ENCODE measurements at regions not wholly inside any gene's neighbourhood (a gene's known extent, or its start where the extent isn't known, plus 50 kb on each side); places are given as distances from the start of the nearest gene placed in this dataset.

DNA sequence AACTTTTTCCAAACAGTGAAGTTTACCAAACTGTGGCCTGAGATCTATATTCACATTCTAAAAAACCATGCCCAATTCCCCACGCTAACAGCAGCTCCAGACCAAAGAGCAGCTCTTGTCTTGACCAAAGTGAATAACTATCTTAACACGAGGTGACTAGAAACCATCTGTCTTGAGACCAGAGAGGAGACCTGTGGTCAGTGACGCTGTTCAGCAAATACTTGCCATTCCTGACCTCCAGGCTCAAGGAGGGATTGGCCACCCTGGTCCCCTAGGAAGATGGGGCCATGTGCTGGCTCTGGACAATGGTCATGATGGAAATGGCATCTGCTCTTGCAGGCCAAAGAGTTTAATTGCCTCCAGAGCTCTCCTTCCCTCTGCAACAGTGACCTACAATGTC is 104.4 kb upstream of the CD93 start:
- DNase-seq (ENCODE audit: low spot score) (no peak), ATAC-seq (no peak)
- H3K9me3 Mint-ChIP-seq: no peaks in the 10 kb centered on the region
- H3K4me1 Mint-ChIP-seq (ENCODE audit: low read depth in 2 of 2): no peaks in the 10 kb centered on the region
- H3K27me3 Mint-ChIP-seq: peaks cover 0 to 4% of the 10 kb centered on the region in 2 donors
- H3K36me3 Mint-ChIP-seq: no peaks in the 10 kb centered on the region
- H3K4me3 Mint-ChIP-seq: no peak overlapping the region
- H3K27ac Mint-ChIP-seq: no peak overlapping the region

- Mint-ChIP-seq H3K27me3 (peaks cover 1 to 4% of the 10 kb centered on the region in 2 donors), H3K36me3 (no peaks in the 10 kb centered on the region), H3K4me1 (ENCODE audit: low read depth in 2 of 2) (no peaks in the 10 kb centered on the region), H3K9me3 (no peaks in the 10 kb centered on the region), H3K4me3 (no peak overlapping the region), H3K27ac (no peak overlapping the region)
- ATAC-seq: no peak
- no peak for DNase-seq (ENCODE audit: low spot score)
Observed at GRCh38 chr20:23189854-23190253, 103.7 kb upstream of the CD93 start.

DNA sequence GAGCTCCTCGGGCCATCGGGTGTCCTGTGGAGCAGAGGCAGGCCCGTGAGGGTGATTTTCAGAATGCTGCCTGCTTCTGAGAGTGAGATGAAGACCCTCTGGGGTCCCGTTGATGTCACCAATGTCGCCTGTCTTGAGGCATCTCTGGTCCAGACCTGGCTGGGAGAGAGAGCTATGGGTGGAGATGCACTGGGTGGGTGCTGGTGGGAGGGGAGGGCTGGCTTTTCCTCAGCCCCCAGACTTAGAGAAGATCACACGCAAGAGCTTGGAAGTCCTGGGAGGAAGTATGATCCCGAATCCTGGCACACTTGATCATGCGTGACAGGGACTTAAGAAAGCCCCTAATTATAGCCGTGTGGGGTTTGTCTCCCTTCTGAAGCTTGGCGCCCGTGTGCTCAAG is 103.2 kb upstream of the CD93 start:
- no peak for ATAC-seq
- H3K4me1 Mint-ChIP-seq (ENCODE audit: low read depth in 2 of 2): no peaks in the 10 kb centered on the region
- H3K4me3 Mint-ChIP-seq: no peak overlapping the region

DNA sequence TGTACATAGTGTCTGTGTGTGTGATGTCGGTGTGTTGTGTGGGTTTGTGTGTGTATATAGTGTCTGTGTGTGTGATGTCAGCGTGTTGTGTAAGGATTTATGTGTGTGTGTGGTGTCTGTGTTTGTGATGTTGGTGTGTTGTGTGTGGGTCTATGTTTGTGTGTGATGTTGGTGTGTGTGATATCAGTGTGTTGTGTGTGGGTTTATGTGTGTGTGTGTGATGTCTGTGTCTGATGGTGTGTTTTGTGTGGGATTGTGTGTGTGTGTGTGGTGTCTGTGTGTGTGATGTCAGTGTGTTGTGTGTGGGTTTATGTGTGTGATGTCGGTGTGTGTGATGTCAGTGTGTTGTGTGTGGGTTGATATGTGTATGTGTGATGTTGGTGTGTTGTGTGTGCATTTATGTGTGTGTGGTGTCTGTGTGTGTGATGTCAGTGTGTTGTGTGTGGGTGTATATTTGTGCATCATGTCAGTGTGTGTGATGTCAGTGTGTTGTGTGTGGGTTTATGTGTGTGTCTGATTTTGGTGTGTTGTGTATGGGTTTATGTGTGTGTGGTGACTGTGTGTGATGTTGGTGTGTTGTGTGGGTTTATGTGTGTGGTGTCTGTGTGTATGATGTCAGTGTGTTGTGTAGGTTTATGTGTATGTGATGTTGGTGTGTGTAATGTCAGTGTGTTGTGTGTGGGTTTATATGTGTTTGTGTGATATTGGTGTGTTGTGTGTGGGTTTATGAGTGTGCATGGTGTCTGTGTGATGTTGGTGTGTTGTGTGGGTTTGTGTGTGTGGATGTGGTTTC is 102.4 kb upstream of the CD93 start:
- Mint-ChIP-seq H3K4me3 (no peak overlapping the region), H3K9me3 (no peaks in the 10 kb centered on the region), H3K27me3 (peaks cover 2 to 12% of the 10 kb centered on the region in 2 donors), H3K36me3 (no peaks in the 10 kb centered on the region), H3K4me1 (ENCODE audit: low read depth in 2 of 2) (no peaks in the 10 kb centered on the region), H3K27ac (no peak overlapping the region)
- DNase-seq (ENCODE audit: low spot score) (no peak), ATAC-seq (no peak)

More for the DNA sequence above, 103.2 kb upstream of the CD93 start:
- no peak for DNase-seq (ENCODE audit: low spot score)
- H3K9me3 Mint-ChIP-seq: no peaks in the 10 kb centered on the region
- H3K27ac Mint-ChIP-seq: no peak overlapping the region
- peaks cover 4 to 6% of the 10 kb centered on the region in 2 donors for H3K27me3 Mint-ChIP-seq
- no peaks in the 10 kb centered on the region for H3K36me3 Mint-ChIP-seq

DNA sequence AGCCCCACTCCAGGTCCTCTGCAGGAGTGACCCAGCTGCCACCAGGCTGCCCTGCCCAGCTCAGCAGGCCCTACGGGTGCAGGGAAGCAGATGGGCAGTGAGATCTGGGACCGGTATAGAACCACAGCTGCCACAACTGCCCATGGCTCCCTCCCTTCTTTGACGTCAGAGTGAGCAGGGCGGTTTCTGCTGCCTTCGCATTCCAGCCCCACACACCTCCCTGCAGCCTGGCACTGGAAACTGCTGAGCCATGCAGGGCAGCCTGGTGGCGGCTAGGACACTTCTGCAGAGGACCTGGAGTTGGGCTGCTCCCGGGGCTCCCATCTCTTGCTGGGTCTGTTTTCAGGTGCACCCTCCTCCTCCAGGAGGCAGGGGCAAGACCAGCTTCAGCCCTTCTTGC is 101.6 kb upstream of the CD93 start:
- Mint-ChIP-seq H3K4me3 (no peak overlapping the region), H3K27ac (no peak overlapping the region), H3K27me3 (peaks cover 7 to 17% of the 10 kb centered on the region in 2 donors), H3K4me1 (ENCODE audit: low read depth in 2 of 2) (no peaks in the 10 kb centered on the region), H3K36me3 (no peaks in the 10 kb centered on the region), H3K9me3 (no peaks in the 10 kb centered on the region)
- ATAC-seq (peak in 1 of 2 donors; percentile 27), DNase-seq (ENCODE audit: low spot score) (no peak)

DNA sequence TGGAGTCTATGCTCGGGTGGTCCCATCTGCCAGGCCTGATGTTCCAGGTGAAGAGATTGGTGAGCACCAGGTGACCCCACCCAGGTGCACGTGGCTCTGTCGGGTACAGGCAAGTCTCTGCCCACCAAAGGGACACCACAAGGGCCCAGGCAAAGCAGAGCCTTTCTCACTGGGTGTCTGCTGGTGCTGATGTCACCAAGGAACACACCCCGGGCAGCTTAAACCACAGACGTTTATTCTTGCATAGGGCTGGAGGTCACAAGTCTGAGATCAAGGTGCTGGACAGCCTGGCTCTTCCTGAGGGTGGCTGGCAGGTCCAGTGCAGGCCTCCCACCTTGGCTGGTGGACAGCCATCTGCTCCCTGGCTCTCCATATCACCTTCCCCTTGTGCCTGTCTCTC is 100.7 kb upstream of the CD93 start:
- Mint-ChIP-seq H3K4me1 (ENCODE audit: low read depth in 2 of 2) (no peaks in the 10 kb centered on the region), H3K27ac (no peak overlapping the region), H3K36me3 (no peaks in the 10 kb centered on the region), H3K27me3 (peaks cover 7 to 17% of the 10 kb centered on the region in 2 donors), H3K9me3 (no peaks in the 10 kb centered on the region), H3K4me3 (no peak overlapping the region)
- ATAC-seq (no peak), DNase-seq (ENCODE audit: low spot score) (no peak)

DNA sequence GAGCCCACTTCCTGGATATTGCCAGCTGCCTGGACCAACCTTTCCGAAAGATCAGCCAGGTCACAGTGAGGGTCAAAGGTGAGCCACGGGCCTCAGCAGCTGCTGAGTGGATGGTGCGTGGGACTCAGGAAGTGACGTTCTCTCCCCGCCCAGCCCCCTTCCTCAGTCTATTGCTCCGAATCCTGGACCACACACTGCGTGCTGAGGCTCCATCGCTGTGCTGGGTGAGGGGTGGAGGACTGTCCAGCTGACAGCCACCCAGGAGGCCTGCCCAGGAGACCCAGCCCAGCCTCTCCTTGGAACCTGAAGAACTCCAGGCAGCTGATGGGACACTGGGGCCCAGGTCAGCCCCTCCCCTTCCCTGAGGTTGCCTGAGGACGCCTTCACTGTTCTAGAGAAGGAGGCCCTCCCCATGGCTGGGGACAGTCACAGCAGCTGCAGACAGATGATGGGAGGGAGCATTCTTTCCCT is 94.4 kb upstream of the CD93 start:
- Mint-ChIP-seq H3K27ac (no peak overlapping the region), H3K27me3 (peaks cover 9 to 29% of the 10 kb centered on the region in 2 donors), H3K4me3 (no peak overlapping the region), H3K9me3 (no peaks in the 10 kb centered on the region), H3K4me1 (ENCODE audit: low read depth in 2 of 2) (no peaks in the 10 kb centered on the region), H3K36me3 (no peaks in the 10 kb centered on the region)
- DNase-seq (ENCODE audit: low spot score) (no peak), ATAC-seq (peak in 1 of 2 donors; percentile 48)

GRCh38 chr20:23179766-23180403 is 93.8 kb upstream of the CD93 start:
- Mint-ChIP-seq H3K9me3 (no peaks in the 10 kb centered on the region), H3K4me3 (no peak overlapping the region), H3K27ac (no peak overlapping the region), H3K36me3 (no peaks in the 10 kb centered on the region), H3K4me1 (ENCODE audit: low read depth in 2 of 2) (no peaks in the 10 kb centered on the region), H3K27me3 (peaks cover 13 to 34% of the 10 kb centered on the region in 2 donors)
- DNase-seq (ENCODE audit: low spot score): no peak
- no peak for ATAC-seq

DNA sequence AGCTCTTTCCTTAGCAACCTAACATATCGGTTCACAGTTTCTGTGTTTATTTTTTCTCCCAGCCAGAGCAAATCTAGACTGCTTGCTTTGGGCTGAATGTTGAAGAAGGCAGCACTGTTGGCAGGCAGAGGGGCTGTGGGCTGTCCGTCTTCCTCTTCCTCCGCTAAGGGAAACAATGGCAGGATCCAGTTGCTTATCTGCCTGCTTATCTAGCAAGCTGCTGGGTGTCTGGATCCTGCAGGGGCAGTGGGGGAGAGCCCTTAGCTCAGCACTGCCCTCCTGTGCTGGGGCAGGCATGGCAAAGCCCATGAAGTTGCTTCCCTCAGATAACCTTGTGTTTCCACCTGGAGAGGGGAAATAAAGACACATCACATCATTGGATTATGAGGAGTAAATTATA is 92.7 kb upstream of the CD93 start:
- no peaks in the 10 kb centered on the region for H3K4me1 Mint-ChIP-seq (ENCODE audit: low read depth in 2 of 2)
- no peak for DNase-seq (ENCODE audit: low spot score)
- H3K27ac Mint-ChIP-seq: no peak overlapping the region
- H3K27me3 Mint-ChIP-seq: peaks cover 16 to 36% of the 10 kb centered on the region in 2 donors
- no peak overlapping the region for H3K4me3 Mint-ChIP-seq
- H3K36me3 Mint-ChIP-seq: no peaks in the 10 kb centered on the region
- ATAC-seq: no peak
- H3K9me3 Mint-ChIP-seq: no peaks in the 10 kb centered on the region

DNA sequence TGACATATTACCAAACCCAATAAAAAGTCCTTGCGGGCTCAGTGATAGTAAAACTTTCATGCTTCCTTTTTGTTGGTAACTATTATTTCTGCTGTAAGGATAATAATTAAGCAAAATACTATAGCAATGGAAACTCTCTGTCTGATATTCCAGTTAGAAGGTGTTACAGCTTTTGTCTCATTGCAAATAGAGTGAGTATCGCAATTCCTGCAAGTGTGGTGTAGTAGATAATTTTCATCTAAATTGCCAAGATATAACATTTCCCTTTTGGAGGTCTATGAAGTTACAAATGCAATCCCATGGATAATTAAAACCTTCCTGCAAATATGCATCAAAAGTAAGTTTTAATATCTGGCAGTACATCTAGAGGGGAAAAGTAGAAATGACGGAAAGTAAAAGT is 88.7 kb upstream of the CD93 start:
- no peaks in the 10 kb centered on the region for H3K36me3 Mint-ChIP-seq
- peaks cover 22 to 54% of the 10 kb centered on the region in 2 donors for H3K27me3 Mint-ChIP-seq

GRCh38 chr20:23167431-23167830 is 81.3 kb upstream of the CD93 start:
- DNase-seq (ENCODE audit: low spot score) (no peak), ATAC-seq (no peak)
- Mint-ChIP-seq H3K4me3 (no peak overlapping the region), H3K9me3 (no peaks in the 10 kb centered on the region), H3K36me3 (no peaks in the 10 kb centered on the region), H3K27ac (no peak overlapping the region), H3K27me3 (peaks cover 10 to 12% of the 10 kb centered on the region in 2 donors), H3K4me1 (ENCODE audit: low read depth in 2 of 2) (no peaks in the 10 kb centered on the region)

More for the DNA sequence above, 88.7 kb upstream of the CD93 start:
- Mint-ChIP-seq H3K4me3 (no peak overlapping the region), H3K9me3 (no peaks in the 10 kb centered on the region), H3K4me1 (ENCODE audit: low read depth in 2 of 2) (no peaks in the 10 kb centered on the region), H3K27ac (no peak overlapping the region)
- ATAC-seq (no peak), DNase-seq (ENCODE audit: low spot score) (no peak)

GRCh38 chr20:23166563-23166962 is 80.4 kb upstream of the CD93 start:
- Mint-ChIP-seq H3K36me3 (no peaks in the 10 kb centered on the region), H3K4me1 (ENCODE audit: low read depth in 2 of 2) (no peaks in the 10 kb centered on the region), H3K9me3 (no peaks in the 10 kb centered on the region), H3K27ac (no peak overlapping the region), H3K4me3 (no peak overlapping the region), H3K27me3 (peaks cover 4 to 6% of the 10 kb centered on the region in 2 donors)
- DNase-seq (ENCODE audit: low spot score) (no peak), ATAC-seq (no peak)

GRCh38 chr20:23165964-23166363 is 79.8 kb upstream of the CD93 start:
- H3K4me3 Mint-ChIP-seq: no peak overlapping the region
- no peak for ATAC-seq

DNA sequence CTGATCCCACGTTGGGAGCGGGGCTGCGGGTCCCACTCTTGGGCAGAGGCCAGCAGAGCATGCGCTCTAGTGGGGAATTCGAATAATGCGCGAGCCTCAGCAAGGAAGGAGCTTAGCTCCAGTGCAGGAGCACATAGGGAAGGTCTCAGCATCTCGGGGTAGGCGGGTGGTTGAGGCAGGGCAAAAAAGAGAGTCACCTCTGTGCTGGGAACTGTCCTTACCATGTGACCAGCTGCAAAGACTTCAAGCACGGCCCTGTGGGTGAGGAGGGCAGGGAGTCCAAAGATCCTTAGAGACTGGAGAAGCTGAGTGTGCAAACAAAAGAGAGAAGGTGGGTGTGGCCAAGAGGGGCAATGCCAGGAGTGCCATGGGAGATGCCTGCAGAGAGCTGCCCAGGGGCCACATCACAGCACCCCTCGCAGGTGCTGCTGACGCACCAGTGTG is 79.2 kb upstream of the CD93 start:
- Mint-ChIP-seq H3K27ac (no peak overlapping the region), H3K4me1 (ENCODE audit: low read depth in 2 of 2) (peaks cover 2 to 3% of the 10 kb centered on the region in 2 donors), H3K27me3 (peaks cover 0 to 6% of the 10 kb centered on the region in 2 donors), H3K36me3 (no peaks in the 10 kb centered on the region), H3K9me3 (no peaks in the 10 kb centered on the region), H3K4me3 (no peak overlapping the region)
- DNase-seq (ENCODE audit: low spot score) (no peak), ATAC-seq (no peak)

More at GRCh38 chr20:23165964-23166363, 79.8 kb upstream of the CD93 start:
- Mint-ChIP-seq H3K27me3 (peaks cover 0 to 6% of the 10 kb centered on the region in 2 donors), H3K9me3 (no peaks in the 10 kb centered on the region), H3K36me3 (no peaks in the 10 kb centered on the region), H3K27ac (no peak overlapping the region), H3K4me1 (ENCODE audit: low read depth in 2 of 2) (no peaks in the 10 kb centered on the region)
- DNase-seq (ENCODE audit: low spot score): no peak

Data from natural killer cell treated with Interleukin-12 subunit alpha and Interleukin-12 subunit beta and Interleukin-15 and Interleukin-18, amount 100 ng/mL, for 72 hours (primary cell).